ENCODE measurements at regions not wholly inside any gene's neighbourhood (a gene's known extent, or its start where the extent isn't known, plus 50 kb on each side); places are given as distances from the start of the nearest gene placed in this dataset.

DNA sequence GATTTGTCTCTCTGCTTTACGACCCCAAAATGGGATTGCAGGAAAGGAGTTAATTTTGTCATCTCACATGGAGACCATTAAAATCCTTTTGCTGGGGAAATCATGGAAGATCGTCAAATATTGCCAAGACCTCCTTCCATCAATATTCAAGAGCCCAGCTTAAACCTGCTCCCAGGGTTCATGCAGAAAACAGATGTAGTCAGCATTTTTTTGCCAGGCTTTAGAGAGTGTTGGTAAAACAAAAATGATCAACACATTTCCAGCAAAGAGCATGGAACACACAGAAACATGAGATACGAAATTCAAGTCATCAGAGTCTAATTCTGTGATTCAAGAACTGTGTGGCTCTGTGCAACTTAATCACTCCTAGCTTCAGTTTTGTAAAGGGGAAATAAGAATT lies 118.0 kb upstream of the ATP10A start:
- TF ChIP-seq, protein P1, sequence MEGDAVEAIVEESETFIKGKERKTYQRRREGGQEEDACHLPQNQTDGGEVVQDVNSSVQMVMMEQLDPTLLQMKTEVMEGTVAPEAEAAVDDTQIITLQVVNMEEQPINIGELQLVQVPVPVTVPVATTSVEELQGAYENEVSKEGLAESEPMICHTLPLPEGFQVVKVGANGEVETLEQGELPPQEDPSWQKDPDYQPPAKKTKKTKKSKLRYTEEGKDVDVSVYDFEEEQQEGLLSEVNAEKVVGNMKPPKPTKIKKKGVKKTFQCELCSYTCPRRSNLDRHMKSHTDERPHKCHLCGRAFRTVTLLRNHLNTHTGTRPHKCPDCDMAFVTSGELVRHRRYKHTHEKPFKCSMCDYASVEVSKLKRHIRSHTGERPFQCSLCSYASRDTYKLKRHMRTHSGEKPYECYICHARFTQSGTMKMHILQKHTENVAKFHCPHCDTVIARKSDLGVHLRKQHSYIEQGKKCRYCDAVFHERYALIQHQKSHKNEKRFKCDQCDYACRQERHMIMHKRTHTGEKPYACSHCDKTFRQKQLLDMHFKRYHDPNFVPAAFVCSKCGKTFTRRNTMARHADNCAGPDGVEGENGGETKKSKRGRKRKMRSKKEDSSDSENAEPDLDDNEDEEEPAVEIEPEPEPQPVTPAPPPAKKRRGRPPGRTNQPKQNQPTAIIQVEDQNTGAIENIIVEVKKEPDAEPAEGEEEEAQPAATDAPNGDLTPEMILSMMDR (conservative IDR thresholded peaks at IDR 0.05): no peak
- TF ChIP-seq EZH2 (IDR thresholded peaks at IDR 0.05; ENCODE audit: low read depth): no peak

All from PC-9 (cell line).